ENCODE measurements at regions not wholly inside any gene's neighbourhood (a gene's known extent, or its start where the extent isn't known, plus 50 kb on each side); places are given as distances from the start of the nearest gene placed in this dataset.
"Not testable (repeated sequence)": the region's sequence is repeated elsewhere in the genome, so short reads cannot be mapped to it uniquely, and the experiment has no call there.

- DNase-seq (ENCODE audit: low spot score), result no peak
Observed at GRCh38 chr15:95758451-95758850, 572.0 kb upstream of the NR2F2 start.

GRCh38 chr15:95758851-95759250, 571.6 kb upstream of the NR2F2 start:
- DNase-seq (ENCODE audit: low spot score), result no peak

GRCh38 chr15:95760508-95760907, 570.0 kb upstream of the NR2F2 start:
- no peak for DNase-seq (ENCODE audit: low spot score)

GRCh38 chr15:95761501-95762165, 568.9 kb upstream of the NR2F2 start:
- DNase-seq (ENCODE audit: low spot score), result no peak

GRCh38 chr15:95763426-95763825, 567.1 kb upstream of the NR2F2 start:
- DNase-seq (ENCODE audit: low spot score), result no peak

GRCh38 chr15:95765161-95765560, 565.3 kb upstream of the NR2F2 start:
- DNase-seq (ENCODE audit: low spot score), result no peak

- no peak for DNase-seq (ENCODE audit: low spot score)
Observed at GRCh38 chr15:95770196-95770595, 560.3 kb upstream of the NR2F2 start.

- no peak for DNase-seq (ENCODE audit: low spot score)
Observed at GRCh38 chr15:95772982-95773381, 557.5 kb upstream of the NR2F2 start.

- DNase-seq (ENCODE audit: low spot score), result no peak
Observed at GRCh38 chr15:95784508-95784907, 546.0 kb upstream of the NR2F2 start.

- not testable (repeated sequence) for DNase-seq (ENCODE audit: low spot score)
Observed at GRCh38 chr15:95785276-95785675, 545.2 kb upstream of the NR2F2 start.

GRCh38 chr15:95793231-95793630, 537.3 kb upstream of the NR2F2 start:
- DNase-seq (ENCODE audit: low spot score), result no peak

GRCh38 chr15:95795386-95795785, 535.1 kb upstream of the NR2F2 start:
- no peak for DNase-seq (ENCODE audit: low spot score)

GRCh38 chr15:95799286-95800200, 531.0 kb upstream of the NR2F2 start:
- DNase-seq (ENCODE audit: low spot score), result no peak

- DNase-seq (ENCODE audit: low spot score), result no peak
Observed at GRCh38 chr15:95804484-95804883, 526.0 kb upstream of the NR2F2 start.

- no peak for DNase-seq (ENCODE audit: low spot score)
Observed at GRCh38 chr15:95812491-95812890, 518.0 kb upstream of the NR2F2 start.

- DNase-seq (ENCODE audit: low spot score), result no peak
Observed at GRCh38 chr15:95814908-95815307, 515.6 kb upstream of the NR2F2 start.

- no peak for DNase-seq (ENCODE audit: low spot score)
Observed at GRCh38 chr15:95816591-95816990, 513.9 kb upstream of the NR2F2 start.

- no peak for DNase-seq (ENCODE audit: low spot score)
Observed at GRCh38 chr15:95822961-95823360, 507.5 kb upstream of the NR2F2 start.

GRCh38 chr15:95825208-95825607, 505.3 kb upstream of the NR2F2 start:
- DNase-seq (ENCODE audit: low spot score), result no peak

GRCh38 chr15:95825671-95826411, 504.7 kb upstream of the NR2F2 start:
- no peak for DNase-seq (ENCODE audit: low spot score)

- DNase-seq (ENCODE audit: low spot score), result no peak
Observed at GRCh38 chr15:95826412-95827195, 503.9 kb upstream of the NR2F2 start.

GRCh38 chr15:95829062-95829461, 501.4 kb upstream of the NR2F2 start:
- DNase-seq (ENCODE audit: low spot score), result no peak

Measured in pons (tissue), 1 donor.